ENCODE measurements at regions not wholly inside any gene's neighbourhood (a gene's known extent, or its start where the extent isn't known, plus 50 kb on each side); places are given as distances from the start of the nearest gene placed in this dataset.

DNA sequence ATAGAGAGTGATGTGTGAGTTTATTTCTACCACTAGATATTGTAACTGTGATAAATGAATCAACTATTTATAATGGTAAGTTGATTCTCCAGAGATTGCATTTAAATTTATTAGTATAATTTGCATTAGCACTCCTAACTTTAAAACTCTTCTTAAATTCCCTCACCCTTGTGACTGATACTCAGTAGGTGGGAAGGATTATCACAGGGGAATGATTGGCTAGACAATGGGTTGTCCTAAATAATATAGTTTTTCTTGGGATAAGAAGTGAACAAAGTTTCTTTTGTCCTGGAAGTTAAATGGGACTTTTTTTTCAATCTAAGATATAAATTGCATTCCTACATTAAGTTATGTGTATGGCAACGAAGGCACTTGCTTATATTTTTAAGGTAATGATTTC lies 169.2 kb upstream of the PITX2 start:
- no peak overlapping the region for H3K4me3 ChIP-seq (ENCODE audit: control extremely low read depth in 1 of 5, extremely low read depth in 1 of 5, insufficient read depth in 1 of 5, low read depth in 2 of 5, low read length in 4 of 5)
- TF ChIP-seq, protein P1, sequence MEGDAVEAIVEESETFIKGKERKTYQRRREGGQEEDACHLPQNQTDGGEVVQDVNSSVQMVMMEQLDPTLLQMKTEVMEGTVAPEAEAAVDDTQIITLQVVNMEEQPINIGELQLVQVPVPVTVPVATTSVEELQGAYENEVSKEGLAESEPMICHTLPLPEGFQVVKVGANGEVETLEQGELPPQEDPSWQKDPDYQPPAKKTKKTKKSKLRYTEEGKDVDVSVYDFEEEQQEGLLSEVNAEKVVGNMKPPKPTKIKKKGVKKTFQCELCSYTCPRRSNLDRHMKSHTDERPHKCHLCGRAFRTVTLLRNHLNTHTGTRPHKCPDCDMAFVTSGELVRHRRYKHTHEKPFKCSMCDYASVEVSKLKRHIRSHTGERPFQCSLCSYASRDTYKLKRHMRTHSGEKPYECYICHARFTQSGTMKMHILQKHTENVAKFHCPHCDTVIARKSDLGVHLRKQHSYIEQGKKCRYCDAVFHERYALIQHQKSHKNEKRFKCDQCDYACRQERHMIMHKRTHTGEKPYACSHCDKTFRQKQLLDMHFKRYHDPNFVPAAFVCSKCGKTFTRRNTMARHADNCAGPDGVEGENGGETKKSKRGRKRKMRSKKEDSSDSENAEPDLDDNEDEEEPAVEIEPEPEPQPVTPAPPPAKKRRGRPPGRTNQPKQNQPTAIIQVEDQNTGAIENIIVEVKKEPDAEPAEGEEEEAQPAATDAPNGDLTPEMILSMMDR (IDR thresholded peaks at IDR 0.05): no peak
- no peak for TF ChIP-seq EZH2 (IDR thresholded peaks at IDR 0.05; ENCODE audit: borderline replicate concordance, insufficient read depth, low read depth, low read length, poor library complexity, severe bottlenecking)
- POLR2A ChIA-PET: no interaction called here
- intact Hi-C loops (cut with micrococcal nuclease): no loop called here
- ATAC-seq (ENCODE audit: low read depth): no peak
- H3K27ac ChIP-seq (ENCODE audit: low read length in 2 of 2): no peak overlapping the region
- H3K9me3 Mint-ChIP-seq (ENCODE audit: insufficient read depth): no peaks in the 10 kb centered on the region
- H4K20me1 ChIP-seq (ENCODE audit: control insufficient read depth, insufficient read depth, low read length, poor library complexity, severe bottlenecking): no peaks in the 10 kb centered on the region
- no CpG with 5 or more reads among the region's 1 CpG for WGBS (ENCODE audit: insufficient coverage)
- no peak for DNase-seq
- no peak overlapping the region for H3K4me3 Mint-ChIP-seq
- CTCF ChIA-PET: no interaction called here
- no peaks in the 10 kb centered on the region for H3K4me1 Mint-ChIP-seq
- H3K27ac Mint-ChIP-seq: no peak overlapping the region
- no peak overlapping the region for H3K4me2 ChIP-seq (replicated peaks; ENCODE audit: low read depth, low read length, poor library complexity, severe bottlenecking)
- H3K27me3 ChIP-seq (replicated peaks in 1 of 4; ENCODE audit: control extremely low read depth in 1 of 4, control insufficient read depth in 3 of 4, insufficient read depth in 4 of 4, low read length in 3 of 4): no peaks in the 10 kb centered on the region
- no peaks in the 10 kb centered on the region for H3K79me2 ChIP-seq (ENCODE audit: control insufficient read depth, insufficient read depth, low read length)
- H3K36me3 ChIP-seq (replicated peaks in 1 of 2; ENCODE audit: control extremely low read depth in 1 of 2, control insufficient read depth in 1 of 2, extremely low read depth in 1 of 2, insufficient read depth in 2 of 2, low read length in 1 of 2): no peaks in the 10 kb centered on the region
- no peak overlapping the region for H2AFZ ChIP-seq (ENCODE audit: insufficient read depth, low read depth, low read length, poor library complexity, severe bottlenecking)
- H3K4me1 ChIP-seq (ENCODE audit: control insufficient read depth in 2 of 2, insufficient read depth in 2 of 2, low read length in 2 of 2): no peaks in the 10 kb centered on the region
- no peak overlapping the region for H3K9ac ChIP-seq (ENCODE audit: low read length)
- no peaks in the 10 kb centered on the region for H3K27me3 Mint-ChIP-seq
- H3K9me3 ChIP-seq (ENCODE audit: control extremely low read depth in 1 of 3, control insufficient read depth in 2 of 3, insufficient read depth in 1 of 3, low read length in 2 of 3): no peaks in the 10 kb centered on the region

DNA sequence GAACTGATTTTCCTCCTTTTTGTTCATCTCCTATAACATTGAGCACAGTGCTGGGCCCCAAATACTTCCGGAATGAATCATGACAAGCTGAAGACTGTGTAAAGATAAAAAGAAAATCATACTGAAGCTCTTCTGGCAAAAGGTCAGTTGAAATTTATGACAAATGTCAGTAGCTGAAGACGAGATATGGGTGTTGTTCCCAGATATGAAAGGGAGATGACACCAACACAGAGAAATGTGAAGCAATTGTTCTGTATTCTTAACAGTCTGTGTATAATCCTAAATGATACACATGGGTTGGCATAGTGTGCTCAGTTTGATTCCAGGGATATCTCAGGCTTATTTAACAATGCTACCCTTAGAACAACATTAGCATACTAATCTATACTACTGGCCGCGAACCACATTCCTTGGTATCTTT lies 170.5 kb upstream of the PITX2 start:
- Mint-ChIP-seq H3K9me3 (ENCODE audit: insufficient read depth) (no peaks in the 10 kb centered on the region), H3K4me1 (no peaks in the 10 kb centered on the region), H3K4me3 (no peak overlapping the region), H3K27me3 (peaks cover 7% of the 10 kb centered on the region), H3K27ac (no peak overlapping the region)
- Histone ChIP-seq H3K27me3 (replicated peaks in 1 of 4; ENCODE audit: control extremely low read depth in 1 of 4, control insufficient read depth in 3 of 4, insufficient read depth in 4 of 4, low read length in 3 of 4) (no peaks in the 10 kb centered on the region), H3K4me2 (replicated peaks; ENCODE audit: low read depth, low read length, poor library complexity, severe bottlenecking) (no peak overlapping the region), H3K9ac (ENCODE audit: low read length) (no peak overlapping the region), H2AFZ (ENCODE audit: insufficient read depth, low read depth, low read length, poor library complexity, severe bottlenecking) (no peak overlapping the region), H3K9me3 (ENCODE audit: control extremely low read depth in 1 of 3, control insufficient read depth in 2 of 3, insufficient read depth in 1 of 3, low read length in 2 of 3) (no peaks in the 10 kb centered on the region), H3K79me2 (ENCODE audit: control insufficient read depth, insufficient read depth, low read length) (no peaks in the 10 kb centered on the region), H3K4me1 (ENCODE audit: control insufficient read depth in 2 of 2, insufficient read depth in 2 of 2, low read length in 2 of 2) (no peaks in the 10 kb centered on the region), H3K36me3 (replicated peaks in 1 of 2; ENCODE audit: control extremely low read depth in 1 of 2, control insufficient read depth in 1 of 2, extremely low read depth in 1 of 2, insufficient read depth in 2 of 2, low read length in 1 of 2) (no peaks in the 10 kb centered on the region), H4K20me1 (ENCODE audit: control insufficient read depth, insufficient read depth, low read length, poor library complexity, severe bottlenecking) (no peaks in the 10 kb centered on the region), H3K4me3 (ENCODE audit: control extremely low read depth in 1 of 5, extremely low read depth in 1 of 5, insufficient read depth in 1 of 5, low read depth in 2 of 5, low read length in 4 of 5) (no peak overlapping the region), H3K27ac (ENCODE audit: low read length in 2 of 2) (no peak overlapping the region)
- DNase-seq (no peak), ATAC-seq (ENCODE audit: low read depth) (no peak)
- WGBS (ENCODE audit: insufficient coverage): no CpG with 5 or more reads among the region's 4 CpGs
- intact Hi-C loops (cut with micrococcal nuclease): no loop called here
- CTCF ChIA-PET: no interaction called here
- TF ChIP-seq EZH2 (IDR thresholded peaks at IDR 0.05; ENCODE audit: borderline replicate concordance, insufficient read depth, low read depth, low read length, poor library complexity, severe bottlenecking): no peak
- TF ChIP-seq, protein P1 (IDR thresholded peaks at IDR 0.05): no peak
- POLR2A ChIA-PET: no interaction called here

Data from B cell (primary cell).